ENCODE measurements at regions not wholly inside any gene's neighbourhood (a gene's known extent, or its start where the extent isn't known, plus 50 kb on each side); places are given as distances from the start of the nearest gene placed in this dataset.
A peak's percentile ranks its signal among the peaks of the same experiment; 100 is the strongest.

GRCh38 chr12:85516039-85516438 lies 236.0 kb downstream of the ALX1 start:
- no peak overlapping the region for H3K9ac ChIP-seq (ENCODE audit: low read length)
- no peaks in the 10 kb centered on the region for H3K36me3 ChIP-seq (ENCODE audit: control insufficient read depth, low read depth, low read length)
- H3K27me3 ChIP-seq (ENCODE audit: control insufficient read depth, insufficient read depth, low read length), result no peaks in the 10 kb centered on the region
- H3K4me1 ChIP-seq (ENCODE audit: control insufficient read depth, low read depth, low read length), result peaks cover 14% of the 10 kb centered on the region
- no peaks in the 10 kb centered on the region for H3K9me3 ChIP-seq (ENCODE audit: control insufficient read depth, low read depth, low read length)
- no peak overlapping the region for H3K4me3 ChIP-seq (ENCODE audit: low read length)
- no peak overlapping the region for H3K27ac ChIP-seq (ENCODE audit: low read length)

DNA sequence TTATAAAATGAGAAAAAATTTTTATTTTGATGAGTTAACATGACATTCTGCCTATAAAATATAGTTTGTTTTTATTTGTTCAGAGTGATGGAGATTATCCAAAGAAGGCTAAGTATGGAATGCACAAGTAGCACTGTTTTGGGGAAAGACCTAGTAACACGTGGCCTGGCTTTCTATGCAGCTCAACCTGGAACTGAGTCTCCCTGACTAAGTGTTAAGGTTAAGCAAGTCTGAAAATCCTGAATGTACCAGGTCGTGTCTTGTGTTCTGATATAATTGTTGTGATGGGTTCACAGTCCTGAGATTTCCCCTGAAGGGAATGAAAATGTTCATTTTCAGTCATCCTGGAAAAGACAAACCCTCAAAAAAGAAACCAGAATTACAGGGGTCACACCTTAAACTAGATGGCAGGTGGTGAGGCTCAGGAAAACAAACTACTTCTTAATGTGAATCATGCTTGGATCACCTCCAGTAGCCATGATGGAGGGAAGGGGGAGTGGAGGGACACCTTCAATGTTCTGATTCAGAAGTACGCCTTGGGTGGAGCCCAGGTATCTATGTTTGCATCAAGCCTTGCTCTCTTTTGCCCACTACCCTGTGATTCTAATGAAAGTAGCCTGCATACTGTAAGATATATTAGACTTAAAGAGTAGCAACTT lies 236.8 kb downstream of the ALX1 start:
- no peaks in the 10 kb centered on the region for H3K9me3 ChIP-seq (ENCODE audit: control insufficient read depth, low read depth, low read length)
- H3K4me1 ChIP-seq (ENCODE audit: control insufficient read depth, low read depth, low read length), result peaks cover 14% of the 10 kb centered on the region

GRCh38 chr12:85519163-85519562 lies 239.1 kb downstream of the ALX1 start:
- H3K9me3 ChIP-seq (ENCODE audit: control insufficient read depth, low read depth, low read length), result no peaks in the 10 kb centered on the region
- peaks cover 14% of the 10 kb centered on the region for H3K4me1 ChIP-seq (ENCODE audit: control insufficient read depth, low read depth, low read length)
- no peaks in the 10 kb centered on the region for H3K36me3 ChIP-seq (ENCODE audit: control insufficient read depth, low read depth, low read length)
- H3K9ac ChIP-seq (ENCODE audit: low read length), result no peak overlapping the region
- no peak overlapping the region for H3K4me3 ChIP-seq (ENCODE audit: low read length)
- no peaks in the 10 kb centered on the region for H3K27me3 ChIP-seq (ENCODE audit: control insufficient read depth, insufficient read depth, low read length)
- no peak overlapping the region for H3K27ac ChIP-seq (ENCODE audit: low read length)

More for the DNA sequence above, 236.8 kb downstream of the ALX1 start:
- no peaks in the 10 kb centered on the region for H3K27me3 ChIP-seq (ENCODE audit: control insufficient read depth, insufficient read depth, low read length)
- no peaks in the 10 kb centered on the region for H3K36me3 ChIP-seq (ENCODE audit: control insufficient read depth, low read depth, low read length)
- no peak overlapping the region for H3K9ac ChIP-seq (ENCODE audit: low read length)
- no peak overlapping the region for H3K4me3 ChIP-seq (ENCODE audit: low read length)
- no peak overlapping the region for H3K27ac ChIP-seq (ENCODE audit: low read length)

DNA sequence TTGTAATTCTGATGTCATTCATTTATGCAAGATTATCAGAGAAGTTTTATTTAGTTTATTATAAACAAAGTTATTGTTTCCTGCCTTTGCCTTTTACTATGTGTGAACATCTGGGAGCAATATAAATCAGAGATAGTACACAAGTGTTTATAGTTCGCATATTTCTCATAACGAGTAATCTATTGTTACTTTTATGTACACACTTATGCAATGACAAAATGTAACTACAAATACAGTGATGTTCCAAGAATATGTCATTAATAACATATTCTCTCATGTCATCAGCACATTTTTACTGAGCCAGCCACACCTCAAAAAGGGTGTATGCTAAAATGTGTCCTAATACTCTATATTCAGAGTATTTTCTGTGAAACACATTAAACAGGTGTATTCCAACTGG lies 243.2 kb downstream of the ALX1 start:
- no peak overlapping the region for H3K9ac ChIP-seq (ENCODE audit: low read length)
- H3K4me3 ChIP-seq (ENCODE audit: low read length), result no peak overlapping the region
- H3K9me3 ChIP-seq (ENCODE audit: control insufficient read depth, low read depth, low read length), result no peaks in the 10 kb centered on the region
- H3K36me3 ChIP-seq (ENCODE audit: control insufficient read depth, low read depth, low read length), result no peaks in the 10 kb centered on the region
- H3K27ac ChIP-seq (ENCODE audit: low read length), result no peak overlapping the region
- peaks cover 14% of the 10 kb centered on the region for H3K4me1 ChIP-seq (ENCODE audit: control insufficient read depth, low read depth, low read length)
- no peaks in the 10 kb centered on the region for H3K27me3 ChIP-seq (ENCODE audit: control insufficient read depth, insufficient read depth, low read length)

- Histone ChIP-seq H3K36me3 (ENCODE audit: control insufficient read depth, low read depth, low read length) (no peaks in the 10 kb centered on the region), H3K27me3 (ENCODE audit: control insufficient read depth, insufficient read depth, low read length) (no peaks in the 10 kb centered on the region), H3K27ac (ENCODE audit: low read length) (no peak overlapping the region), H3K4me1 (ENCODE audit: control insufficient read depth, low read depth, low read length) (no peaks in the 10 kb centered on the region), H3K4me3 (ENCODE audit: low read length) (no peak overlapping the region), H3K9ac (ENCODE audit: low read length) (no peak overlapping the region), H3K9me3 (ENCODE audit: control insufficient read depth, low read depth, low read length) (no peaks in the 10 kb centered on the region)
Measured at GRCh38 chr12:85527192-85527591, 247.2 kb downstream of the ALX1 start.

DNA sequence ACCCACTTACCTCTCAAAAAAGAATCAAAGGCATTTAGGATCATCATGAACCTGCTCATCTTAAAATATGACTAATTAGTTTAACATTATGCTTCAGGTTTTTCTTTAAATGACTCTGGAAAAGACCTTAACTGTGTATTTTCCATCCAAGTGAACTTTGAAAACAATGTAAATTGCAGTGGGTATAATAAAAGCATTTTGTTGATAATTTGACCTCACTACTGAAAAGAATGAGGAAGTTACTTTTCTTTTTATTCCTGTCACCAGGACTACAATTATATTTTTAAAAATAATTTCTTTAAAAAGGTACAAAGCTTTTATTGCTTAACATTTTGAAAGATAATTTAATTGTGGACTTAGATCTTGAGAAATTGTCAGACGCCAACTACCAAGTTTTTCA lies 249.9 kb downstream of the ALX1 start:
- no peaks in the 10 kb centered on the region for H3K36me3 ChIP-seq (ENCODE audit: control insufficient read depth, low read depth, low read length)
- H3K4me3 ChIP-seq (ENCODE audit: low read length), result no peak overlapping the region
- no peak overlapping the region for H3K9ac ChIP-seq (ENCODE audit: low read length)
- H3K27ac ChIP-seq (ENCODE audit: low read length), result no peak overlapping the region
- H3K4me1 ChIP-seq (ENCODE audit: control insufficient read depth, low read depth, low read length), result no peaks in the 10 kb centered on the region
- H3K9me3 ChIP-seq (ENCODE audit: control insufficient read depth, low read depth, low read length), result no peaks in the 10 kb centered on the region
- H3K27me3 ChIP-seq (ENCODE audit: control insufficient read depth, insufficient read depth, low read length), result no peaks in the 10 kb centered on the region

GRCh38 chr12:85530456-85530855 lies 250.4 kb downstream of the ALX1 start:
- Histone ChIP-seq H3K27ac (ENCODE audit: low read length) (no peak overlapping the region), H3K27me3 (ENCODE audit: control insufficient read depth, insufficient read depth, low read length) (no peaks in the 10 kb centered on the region), H3K4me1 (ENCODE audit: control insufficient read depth, low read depth, low read length) (no peaks in the 10 kb centered on the region), H3K4me3 (ENCODE audit: low read length) (no peak overlapping the region), H3K9me3 (ENCODE audit: control insufficient read depth, low read depth, low read length) (no peaks in the 10 kb centered on the region), H3K9ac (ENCODE audit: low read length) (no peak overlapping the region), H3K36me3 (ENCODE audit: control insufficient read depth, low read depth, low read length) (no peaks in the 10 kb centered on the region)

DNA sequence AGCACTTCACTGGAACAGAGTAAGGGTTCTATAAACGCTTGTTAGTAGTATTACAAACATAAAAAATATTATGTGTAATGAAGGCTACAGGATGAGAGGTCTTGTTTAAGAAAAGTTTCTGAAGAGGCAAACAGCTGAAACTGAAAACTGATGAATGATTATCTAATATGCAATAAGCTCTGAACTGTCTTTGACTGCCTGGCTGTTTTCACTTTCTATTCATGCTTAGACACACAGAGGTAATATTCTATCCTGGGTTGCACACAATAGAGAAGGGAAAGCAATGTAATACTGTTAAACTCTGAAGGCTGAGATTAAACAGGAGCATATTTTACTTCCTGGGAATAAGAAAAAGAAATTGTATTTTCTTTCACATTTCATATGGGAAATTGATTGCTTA lies 251.3 kb downstream of the ALX1 start:
- no peaks in the 10 kb centered on the region for H3K36me3 ChIP-seq (ENCODE audit: control insufficient read depth, low read depth, low read length)
- H3K27ac ChIP-seq (ENCODE audit: low read length), result no peak overlapping the region
- no peaks in the 10 kb centered on the region for H3K27me3 ChIP-seq (ENCODE audit: control insufficient read depth, insufficient read depth, low read length)
- H3K9me3 ChIP-seq (ENCODE audit: control insufficient read depth, low read depth, low read length), result no peaks in the 10 kb centered on the region
- no peak overlapping the region for H3K4me3 ChIP-seq (ENCODE audit: low read length)
- H3K9ac ChIP-seq (ENCODE audit: low read length), result no peak overlapping the region
- no peaks in the 10 kb centered on the region for H3K4me1 ChIP-seq (ENCODE audit: control insufficient read depth, low read depth, low read length)

DNA sequence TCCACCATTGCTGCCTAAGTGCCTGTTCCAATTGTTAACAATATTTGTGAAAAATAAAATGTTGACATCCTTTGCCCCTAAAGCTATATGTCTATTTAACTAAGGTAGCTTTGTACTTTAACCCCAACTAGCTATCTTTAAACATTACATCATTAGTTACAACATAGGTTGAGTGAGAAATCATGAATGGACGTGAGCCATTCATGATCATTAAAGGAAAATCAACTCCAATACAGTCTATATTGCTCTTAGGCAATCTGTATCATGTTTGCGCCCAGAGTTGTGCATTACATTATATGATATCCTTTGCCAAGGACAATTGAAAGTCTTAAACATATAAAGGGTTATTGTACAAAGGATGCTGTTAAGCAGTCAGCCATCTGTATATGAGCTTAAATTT lies 269.6 kb downstream of the ALX1 start:
- Histone ChIP-seq H3K4me1 (ENCODE audit: control insufficient read depth, low read depth, low read length) (peaks cover 34% of the 10 kb centered on the region), H3K27ac (ENCODE audit: low read length) (no peak overlapping the region), H3K27me3 (ENCODE audit: control insufficient read depth, insufficient read depth, low read length) (no peaks in the 10 kb centered on the region), H3K36me3 (ENCODE audit: control insufficient read depth, low read depth, low read length) (no peaks in the 10 kb centered on the region), H3K9ac (ENCODE audit: low read length) (no peak overlapping the region), H3K9me3 (ENCODE audit: control insufficient read depth, low read depth, low read length) (no peaks in the 10 kb centered on the region), H3K4me3 (ENCODE audit: low read length) (no peak overlapping the region)

GRCh38 chr12:85550924-85551323 lies 270.9 kb downstream of the ALX1 start:
- Histone ChIP-seq H3K36me3 (ENCODE audit: control insufficient read depth, low read depth, low read length) (no peaks in the 10 kb centered on the region), H3K9ac (ENCODE audit: low read length) (no peak overlapping the region), H3K4me1 (ENCODE audit: control insufficient read depth, low read depth, low read length) (peaks cover 28% of the 10 kb centered on the region), H3K27ac (ENCODE audit: low read length) (peak overlapping the region; percentile 2), H3K4me3 (ENCODE audit: low read length) (no peak overlapping the region), H3K9me3 (ENCODE audit: control insufficient read depth, low read depth, low read length) (no peaks in the 10 kb centered on the region), H3K27me3 (ENCODE audit: control insufficient read depth, insufficient read depth, low read length) (no peaks in the 10 kb centered on the region)

DNA sequence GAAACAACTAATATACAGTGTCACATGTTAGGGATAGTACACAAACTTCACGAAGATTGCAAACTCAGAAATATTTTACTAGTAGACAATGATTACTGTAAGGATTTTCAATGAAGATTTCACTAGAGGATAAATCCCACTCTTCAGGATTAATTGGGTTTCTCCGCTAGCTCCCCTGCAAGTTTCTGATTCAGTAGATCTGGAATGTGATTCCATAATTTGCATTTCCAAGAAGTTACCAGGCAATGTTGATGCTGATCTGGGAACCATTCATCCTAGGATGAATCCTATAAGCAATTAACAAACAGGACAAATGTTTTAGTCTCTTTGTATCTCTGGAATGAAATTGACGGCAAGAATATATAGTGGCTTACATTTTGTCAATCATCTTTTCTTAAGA lies 272.4 kb downstream of the ALX1 start:
- H3K27ac ChIP-seq (ENCODE audit: low read length), result no peak overlapping the region
- H3K4me3 ChIP-seq (ENCODE audit: low read length), result no peak overlapping the region
- no peaks in the 10 kb centered on the region for H3K9me3 ChIP-seq (ENCODE audit: control insufficient read depth, low read depth, low read length)
- peaks cover 28% of the 10 kb centered on the region for H3K4me1 ChIP-seq (ENCODE audit: control insufficient read depth, low read depth, low read length)
- H3K9ac ChIP-seq (ENCODE audit: low read length), result no peak overlapping the region
- no peaks in the 10 kb centered on the region for H3K27me3 ChIP-seq (ENCODE audit: control insufficient read depth, insufficient read depth, low read length)
- H3K36me3 ChIP-seq (ENCODE audit: control insufficient read depth, low read depth, low read length), result no peaks in the 10 kb centered on the region

GRCh38 chr12:85557850-85558249 lies 277.8 kb downstream of the ALX1 start:
- no peak overlapping the region for H3K27ac ChIP-seq (ENCODE audit: low read length)
- no peaks in the 10 kb centered on the region for H3K9me3 ChIP-seq (ENCODE audit: control insufficient read depth, low read depth, low read length)
- no peak overlapping the region for H3K9ac ChIP-seq (ENCODE audit: low read length)
- no peaks in the 10 kb centered on the region for H3K27me3 ChIP-seq (ENCODE audit: control insufficient read depth, insufficient read depth, low read length)
- no peaks in the 10 kb centered on the region for H3K36me3 ChIP-seq (ENCODE audit: control insufficient read depth, low read depth, low read length)
- no peak overlapping the region for H3K4me3 ChIP-seq (ENCODE audit: low read length)
- H3K4me1 ChIP-seq (ENCODE audit: control insufficient read depth, low read depth, low read length), result no peaks in the 10 kb centered on the region
